Endothelial cell of umbilical vein (primary cell): ENCODE measurements at regions not wholly inside any gene's neighbourhood (a gene's known extent, or its start where the extent isn't known, plus 50 kb on each side); places are given as distances from the start of the nearest gene placed in this dataset.

Experiments
- BruUV-seq: library from RNA; stranded (reverse); fragments of 400-500 nt; replicated peaks from 2 replicates; lab custom pipeline; 2021; lab: Mats Ljungman, UMichigan
- CTCF ChIA-PET: fragments of 300-600, 350-600 bp; sonication (Branson Sonifier 250); formaldehyde crosslinking; loops from one replicate; lab custom pipeline; 2021; ENCODE audit warnings: antibody characterized with exemption, inconsistent platforms; lab: Charles Lee
- POLR2A ChIA-PET: fragments of 300-600, 350-600 bp; sonication (Branson Sonifier 250); formaldehyde crosslinking; loops from one replicate; lab custom pipeline; 2021; ENCODE audit warnings: antibody characterized with exemption, inconsistent platforms; lab: Charles Lee
- DNase-seq: peaks from one replicate; pipeline ENCODE4 v3.0.0-alpha.2; 2011; ENCODE audit warnings: low read depth, low spot score
- FAIRE-seq: peaks from 2 replicates; lab custom pipeline; 2011; peaks lifted over from hg19 to GRCh38; lab: Jason Lieb, UNC
- H2AFZ ChIP-seq: 2 replicates; pipeline ENCODE4 v1.6.0; 2012; ENCODE audit warnings: low read depth, low read length, control low read depth, inconsistent platforms
- H3K27ac ChIP-seq: 2 replicates; pipeline ENCODE4 v1.5.1; 2011; ENCODE audit warnings: low read depth, mild to moderate bottlenecking, control low read depth, low read length, moderate library complexity; ENCODE audit not compliant: insufficient read depth
- H3K27me3 ChIP-seq, 2 experiments: 2 replicates each; pipeline versions ENCODE4 v1.6.0 to v1.6.1; 2011; ENCODE audit warnings: low read length in 2 of 2, mixed read lengths in 1 of 2; ENCODE audit not compliant: control insufficient read depth in 2 of 2, insufficient read depth in 2 of 2
- H3K36me3 ChIP-seq, 2 experiments: 2 replicates in 1 of 2; 3 replicates in 1 of 2; pipeline ENCODE4 v1.5.1; 2011; ENCODE audit warnings: low read length in 2 of 2, mild to moderate bottlenecking in 1 of 2, moderate library complexity in 1 of 2; ENCODE audit not compliant: control insufficient read depth in 2 of 2, insufficient read depth in 2 of 2; ENCODE audit errors: extremely low read depth in 1 of 2
- H3K4me1 ChIP-seq: 3 replicates; pipeline ENCODE4 v1.5.1; 2011; ENCODE audit warnings: mild to moderate bottlenecking, low read length; ENCODE audit not compliant: control insufficient read depth, insufficient read depth; ENCODE audit errors: extremely low read depth
- H3K4me2 ChIP-seq: 2 replicates; pipeline ENCODE4 v1.6.1; 2011; ENCODE audit warnings: low read length, control low read depth, mixed read lengths; ENCODE audit not compliant: insufficient read depth
- H3K4me3 ChIP-seq, 3 experiments: fragments of 200-600 bp in 1 of 3; sonication (generic), shearing (Covaris generic) in 1 of 3; replicated peaks in 1 of 3; 2 replicates each; pipeline ENCODE4 v1.5.1; 2011 to 2016; ENCODE audit warnings: control low read depth in 3 of 3, low read length in 3 of 3, mild to moderate bottlenecking in 2 of 3, inconsistent platforms in 1 of 3, low read depth in 1 of 3, moderate library complexity in 1 of 3; ENCODE audit not compliant: insufficient read depth in 1 of 3
- H3K79me2 ChIP-seq: 2 replicates; pipeline ENCODE4 v1.6.0; 2012; ENCODE audit warnings: low read length, inconsistent platforms; ENCODE audit not compliant: control insufficient read depth, insufficient read depth
- H3K9ac ChIP-seq: replicated peaks from 2 replicates; pipeline ENCODE3; 2011; ENCODE audit warnings: low read length, control low read depth; ENCODE audit not compliant: insufficient read depth; ENCODE audit errors: extremely low read depth
- H3K9me1 ChIP-seq: replicated peaks from 3 replicates; pipeline ENCODE4 v1.6.0; 2011; ENCODE audit warnings: mild to moderate bottlenecking, low read length; ENCODE audit not compliant: control insufficient read depth, insufficient read depth; ENCODE audit errors: extremely low read depth
- H3K9me3 ChIP-seq: replicated peaks from 2 replicates; pipeline ENCODE4 v1.5.1; 2012; ENCODE audit warnings: low read length, inconsistent platforms; ENCODE audit not compliant: control insufficient read depth, insufficient read depth
- H4K20me1 ChIP-seq: replicated peaks from 2 replicates; pipeline ENCODE3; 2011; ENCODE audit warnings: mild to moderate bottlenecking, low read length; ENCODE audit not compliant: control insufficient read depth, insufficient read depth; ENCODE audit errors: extremely low read depth
- CTCF ChIP-seq, 2 donors: IDR thresholded peaks; 1 replicate in 1 of 2; 2 replicates in 1 of 2; pipeline ENCODE4 v1.5.1; 2011; ENCODE audit warnings: low read length in 2 of 2, mild to moderate bottlenecking in 2 of 2, moderate library complexity in 2 of 2, control low read depth in 1 of 2, inconsistent platforms in 1 of 2, low read depth in 1 of 2; ENCODE audit not compliant: insufficient read depth in 1 of 2; ENCODE audit errors: extremely low read depth in 1 of 2
- EZH2 ChIP-seq: IDR thresholded peaks from 2 replicates; pipeline ENCODE4 v1.6.1; 2012; ENCODE audit warnings: borderline replicate concordance, low read depth, mild to moderate bottlenecking, moderate library complexity, low read length, inconsistent platforms; ENCODE audit not compliant: severe bottlenecking
- FOS ChIP-seq: IDR thresholded peaks from 2 replicates; pipeline ENCODE4 v1.6.1; 2011; ENCODE audit warnings: mild to moderate bottlenecking, low read length, moderate library complexity, borderline replicate concordance; ENCODE audit not compliant: insufficient read depth
- GATA2 ChIP-seq: IDR thresholded peaks from 2 replicates; pipeline ENCODE4 v1.7.0; 2011; ENCODE audit warnings: low read depth, mild to moderate bottlenecking, moderate library complexity, mixed read lengths, low read length; ENCODE audit not compliant: insufficient read length, insufficient read depth
- JUN ChIP-seq: IDR thresholded peaks from 2 replicates; pipeline ENCODE4 v1.6.1; 2011; ENCODE audit warnings: borderline replicate concordance, low read depth; ENCODE audit not compliant: insufficient read length, insufficient read depth
- MAX ChIP-seq: IDR thresholded peaks from 2 replicates; pipeline ENCODE4 v1.6.1; 2011; ENCODE audit not compliant: insufficient read depth, insufficient read length
- POLR2A ChIP-seq: IDR thresholded peaks from 2 replicates; pipeline ENCODE4 v1.6.1; 2012; ENCODE audit warnings: low read depth, mild to moderate bottlenecking, control low read depth, low read length
- POLR2AphosphoS5 ChIP-seq: IDR thresholded peaks from 2 replicates; pipeline ENCODE4 v1.6.1; 2012; ENCODE audit warnings: low read depth, mild to moderate bottlenecking, control low read depth, low read length, moderate library complexity; ENCODE audit not compliant: insufficient read depth
- dilution Hi-C: fragments of 300-500 bp; cut with MboI; formaldehyde crosslinking; loops from one replicate; pipeline ENCODE4 v1.15.0; 2019; ENCODE audit warnings: low sequenced_read_pairs; ENCODE audit not compliant: extremely low pct_ligation_motif_present
- intact Hi-C: fragments of 100-400 bp; cut with micrococcal nuclease; formaldehyde crosslinking; loops from one replicate; pipeline ENCODE4 v1.10.0; 2022

DNA sequence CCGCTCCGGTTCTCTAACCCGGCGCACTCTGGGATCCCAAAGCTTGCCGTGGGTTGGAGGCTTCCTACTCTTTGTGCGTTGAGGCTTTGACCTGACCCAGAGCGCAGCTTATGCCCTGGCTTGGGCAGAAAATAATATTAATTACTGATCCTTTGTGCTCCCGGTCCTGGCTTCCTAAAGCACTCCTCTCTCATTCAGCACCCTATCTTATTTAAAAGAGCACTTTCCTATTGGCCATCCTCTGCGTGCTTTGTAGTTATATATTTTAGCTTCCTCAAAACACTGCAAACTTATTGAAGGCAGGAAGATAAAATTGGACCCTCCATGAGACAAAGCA lies 466.0 kb downstream of the XPNPEP1 start:
- Histone ChIP-seq H3K4me3 (no peak overlapping the region), H3K9me1 (no peaks in the 10 kb centered on the region), H4K20me1 (no peaks in the 10 kb centered on the region), H2AFZ (no peak overlapping the region), H3K27ac (no peak overlapping the region), H3K27me3 (no peaks in the 10 kb centered on the region), H3K4me2 (no peak overlapping the region), H3K36me3 (no peaks in the 10 kb centered on the region), H3K9me3 (no peaks in the 10 kb centered on the region), H3K4me1 (no peaks in the 10 kb centered on the region), H3K9ac (no peak overlapping the region), H3K79me2 (no peaks in the 10 kb centered on the region)
- BruUV-seq = no TSS peak
- intact Hi-C loops = no loop called here
- no peak for FAIRE-seq
- ChIA-PET POLR2A (no interaction called here), CTCF (no interaction called here)
- TF ChIP-seq POLR2AphosphoS5 = no peak
- TF ChIP-seq POLR2A = no peak
- no peak for TF ChIP-seq JUN
- no peak for TF ChIP-seq MAX
- TF ChIP-seq FOS = no peak
- no peak for TF ChIP-seq CTCF (IDR thresholded peaks at IDR 0.05; ENCODE audit: extremely low read depth in 1 of 2, insufficient read depth in 1 of 2, low read depth in 1 of 2, low read length in 2 of 2)
- TF ChIP-seq EZH2 = no peak
- TF ChIP-seq GATA2 = no peak
- dilution Hi-C loops = no loop called here
- no peak for DNase-seq
